Right cardiac atrium (tissue), 5 donors: ENCODE measurements at regions not wholly inside any gene's neighbourhood (a gene's known extent, or its start where the extent isn't known, plus 50 kb on each side); places are given as distances from the start of the nearest gene placed in this dataset.
"Not testable (repeated sequence)": the region's sequence is repeated elsewhere in the genome, so short reads cannot be mapped to it uniquely, and the experiment has no call there.

Experiments
- ATAC-seq, 2 donors: fragments of 200-7000 bp; cut with Tn5 transposase; one replicate each; pipeline versions ENCODE4 v1.8.0 to v1.9.1; 2020; ENCODE audit warnings: moderate library complexity in 2 of 2, mild to moderate bottlenecking in 1 of 2
- DNase-seq, 3 donors: peaks; one replicate each; pipeline ENCODE4 v3.0.0-alpha.2; 2020
- H3K27ac ChIP-seq: one replicate; pipeline ENCODE4 v1.5.1; 2013; ENCODE audit warnings: mild to moderate bottlenecking, low read length, control low read depth, moderate library complexity
- H3K27me3 ChIP-seq: one replicate; pipeline ENCODE4 v1.6.1; 2013; ENCODE audit not compliant: control insufficient read depth, insufficient read depth
- H3K4me1 ChIP-seq: one replicate; pipeline ENCODE4 v1.6.1; 2013; ENCODE audit warnings: low read length; ENCODE audit not compliant: control insufficient read depth, insufficient read depth
- H3K4me3 ChIP-seq: one replicate; pipeline ENCODE4 v1.5.1; 2013; ENCODE audit warnings: low read length, control low read depth
- H3K9me3 ChIP-seq: one replicate; pipeline ENCODE4 v1.6.1; 2013; ENCODE audit warnings: low read length; ENCODE audit not compliant: control insufficient read depth
- WGBS: extraction: QIAGEN DNeasy Blood & Tissue Kit; methylation state at CpG from one replicate; pipeline ENCODE4 v1.1.7; 2013; 5-methylcytosine and 5-hydroxymethylcytosine counted together
- intact Hi-C, 4 donors: fragments of 100-400 bp; cut with DNase I; formaldehyde crosslinking; loops; one replicate each; pipeline versions ENCODE4 v1.11.0 to v1.14.0; 2022 to 2023
- donor health status: healthy with polysubstance abuse.
- donor health status: DM: no; HTN: yes; CAD: no.
- donor health status: DM: no; HTN: no; CAD: no.
- donor health status: DM: no; HTN: yes; CAD: no; lungs with severe emphysema.
- donor health status: DM: yes; HTN: yes; CAD: no.

GRCh38 chrX:138127314-138127713 lies 561.4 kb downstream of the ZIC3 start:
- ATAC-seq, result no peak
- WGBS, result 70% methylated on average over 8 of the region's 8 CpGs

GRCh38 chrX:138128027-138128671 lies 562.2 kb downstream of the ZIC3 start:
- Histone ChIP-seq H3K4me1 (no peaks in the 10 kb centered on the region), H3K27me3 (no peaks in the 10 kb centered on the region), H3K4me3 (no peak overlapping the region), H3K27ac (no peak overlapping the region), H3K9me3 (no peaks in the 10 kb centered on the region)
- 28% methylated on average over 8 of the region's 8 CpGs for WGBS
- peak in 1 of 2 donors; percentile 51 for ATAC-seq
- intact Hi-C loops, result loop anchor here in 2 of 4 donors (5.0 to 10.0 kb wide), 2 partner anchors 617 to 619 kb away; no protein-coding TSS in a partner anchor
- DNase-seq, result peak in 1 of 3 donors; percentile 18

More at GRCh38 chrX:138127314-138127713, 561.4 kb downstream of the ZIC3 start:
- Histone ChIP-seq H3K9me3 (no peaks in the 10 kb centered on the region), H3K4me3 (no peak overlapping the region), H3K4me1 (no peaks in the 10 kb centered on the region), H3K27me3 (no peaks in the 10 kb centered on the region), H3K27ac (no peak overlapping the region)
- intact Hi-C loops, result loop anchor here in 2 of 4 donors (5.0 to 10.0 kb wide), 2 partner anchors 617 to 620 kb away; no protein-coding TSS in a partner anchor
- no peak for DNase-seq

GRCh38 chrX:138150709-138151108 lies 560.8 kb downstream of the FGF13 start:
- Histone ChIP-seq H3K4me3 (no peak overlapping the region), H3K4me1 (no peaks in the 10 kb centered on the region), H3K27me3 (no peaks in the 10 kb centered on the region), H3K27ac (no peak overlapping the region), H3K9me3 (no peaks in the 10 kb centered on the region)
- ATAC-seq (no peak), DNase-seq (no peak)
- intact Hi-C loops, result no loop called here
- 26% methylated on average over 2 of the region's 2 CpGs for WGBS

- ATAC-seq, result no peak
- no peaks in the 10 kb centered on the region for H3K9me3 ChIP-seq
- no peak overlapping the region for H3K4me3 ChIP-seq
- H3K27me3 ChIP-seq, result no peaks in the 10 kb centered on the region
- DNase-seq, result no peak
- no peaks in the 10 kb centered on the region for H3K4me1 ChIP-seq
- WGBS, result 46% methylated on average over 2 of the region's 2 CpGs
- no peak overlapping the region for H3K27ac ChIP-seq
- intact Hi-C loops, result no loop called here
Observed at GRCh38 chrX:138157850-138158249, 553.7 kb downstream of the FGF13 start.

GRCh38 chrX:138191998-138192397 lies 519.5 kb downstream of the FGF13 start:
- H3K4me3 ChIP-seq, result no peak overlapping the region
- WGBS, result 17% methylated on average over 1 of the region's 1 CpG
- H3K27ac ChIP-seq, result no peak overlapping the region
- no peak for ATAC-seq
- DNase-seq, result no peak
- H3K27me3 ChIP-seq, result no peaks in the 10 kb centered on the region
- intact Hi-C loops, result loop anchor here in 3 of 4 donors (5.0 to 10.0 kb wide), 2 partner anchors 553 to 555 kb away; no protein-coding TSS in a partner anchor
- H3K9me3 ChIP-seq, result no peaks in the 10 kb centered on the region
- H3K4me1 ChIP-seq, result no peaks in the 10 kb centered on the region

- no peak for ATAC-seq
- Histone ChIP-seq H3K27ac (no peak overlapping the region), H3K9me3 (no peaks in the 10 kb centered on the region), H3K4me3 (no peak overlapping the region), H3K27me3 (no peaks in the 10 kb centered on the region), H3K4me1 (no peaks in the 10 kb centered on the region)
- intact Hi-C loops, result no loop called here
- no peak for DNase-seq
- 75% methylated on average over 2 of the region's 2 CpGs for WGBS
Observed at GRCh38 chrX:138229718-138230117, 481.8 kb downstream of the FGF13 start.

DNA sequence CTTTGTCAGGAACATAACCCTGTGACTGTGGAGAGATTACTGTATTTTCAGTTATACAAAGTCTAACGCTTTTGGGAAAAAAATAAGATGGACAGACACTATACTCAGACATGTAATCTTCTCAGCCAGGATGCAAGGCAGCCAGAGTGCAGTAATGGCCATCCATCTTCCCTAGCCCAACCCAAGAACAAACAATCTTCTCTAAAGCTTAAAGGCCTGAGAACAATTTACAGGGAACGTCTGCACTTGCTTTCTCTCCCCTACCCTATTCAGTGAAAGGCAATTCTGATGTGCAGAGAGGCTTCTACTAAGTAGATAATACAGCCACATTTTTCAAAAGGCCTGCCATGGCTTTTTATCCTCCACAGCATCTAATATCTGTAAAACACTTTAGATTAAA lies 471.3 kb downstream of the FGF13 start:
- H3K27ac ChIP-seq, result no peak overlapping the region
- no peaks in the 10 kb centered on the region for H3K9me3 ChIP-seq
- no peaks in the 10 kb centered on the region for H3K4me1 ChIP-seq
- intact Hi-C loops, result no loop called here
- DNase-seq (no peak), ATAC-seq (no peak)
- no peak overlapping the region for H3K4me3 ChIP-seq
- 43% methylated on average over 2 of the region's 2 CpGs for WGBS
- H3K27me3 ChIP-seq, result no peaks in the 10 kb centered on the region

GRCh38 chrX:138254001-138254400 lies 457.5 kb downstream of the FGF13 start:
- H3K4me1 ChIP-seq, result no peaks in the 10 kb centered on the region
- intact Hi-C loops, result no loop called here

GRCh38 chrX:138255373-138255772 lies 456.1 kb downstream of the FGF13 start:
- 81% methylated on average over 6 of the region's 6 CpGs for WGBS
- intact Hi-C loops, result no loop called here
- no peaks in the 10 kb centered on the region for H3K4me1 ChIP-seq
- no peak overlapping the region for H3K4me3 ChIP-seq
- no peak for ATAC-seq
- no peaks in the 10 kb centered on the region for H3K9me3 ChIP-seq
- DNase-seq, result no peak
- no peak overlapping the region for H3K27ac ChIP-seq
- no peaks in the 10 kb centered on the region for H3K27me3 ChIP-seq

More at GRCh38 chrX:138254001-138254400, 457.5 kb downstream of the FGF13 start:
- ATAC-seq, result no peak
- Histone ChIP-seq H3K27me3 (no peaks in the 10 kb centered on the region), H3K27ac (no peak overlapping the region), H3K9me3 (no peaks in the 10 kb centered on the region), H3K4me3 (no peak overlapping the region)
- DNase-seq, result no peak
- 87% methylated on average over 3 of the region's 3 CpGs for WGBS

DNA sequence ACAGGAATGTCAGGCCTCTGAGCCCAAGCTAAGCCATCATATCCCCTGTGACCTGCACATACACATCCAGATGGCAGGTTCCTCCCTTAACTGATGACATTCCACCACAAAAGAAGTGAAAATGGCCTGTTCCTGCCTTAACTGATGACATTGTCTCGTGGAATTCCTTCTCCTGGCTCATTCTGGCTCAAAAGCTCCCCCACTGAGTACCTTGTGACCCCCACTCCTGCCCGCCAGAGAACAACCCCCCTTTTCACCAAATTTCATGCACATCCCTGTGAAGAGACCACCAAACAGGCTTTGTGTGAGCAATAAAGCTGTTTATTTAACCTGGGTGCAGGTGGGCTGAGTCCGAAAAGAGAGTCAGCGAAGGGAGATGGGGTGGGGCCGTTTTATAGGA lies 447.4 kb downstream of the FGF13 start:
- H3K4me1 ChIP-seq, H3K9me3 ChIP-seq, H3K27ac ChIP-seq, H3K27me3 ChIP-seq, DNase-seq, H3K4me3 ChIP-seq, intact Hi-C loops, ATAC-seq: not testable (repeated sequence)
- WGBS, result 59% methylated on average over 5 of the region's 5 CpGs

GRCh38 chrX:138270931-138271330 lies 440.6 kb downstream of the FGF13 start:
- no peak overlapping the region for H3K4me3 ChIP-seq
- H3K27ac ChIP-seq, result no peak overlapping the region
- DNase-seq, result no peak
- H3K9me3 ChIP-seq, result no peaks in the 10 kb centered on the region
- no peaks in the 10 kb centered on the region for H3K27me3 ChIP-seq
- WGBS, result 87% methylated on average over 1 of the region's 1 CpG
- intact Hi-C loops, result no loop called here
- no peak for ATAC-seq
- H3K4me1 ChIP-seq, result no peaks in the 10 kb centered on the region
